HCT116 (cell line): ENCODE measurements at regions not wholly inside any gene's neighbourhood (a gene's known extent, or its start where the extent isn't known, plus 50 kb on each side); places are given as distances from the start of the nearest gene placed in this dataset.

Experiments used
- ATAC-seq: fragments of 200-7000 bp; cut with Tn5 transposase; 2 replicates; pipeline ENCODE4 v1.9.1; 2020; ENCODE audit warnings: mild to moderate bottlenecking, moderate library complexity
- BruUV-seq: library from RNA; stranded (reverse); fragments of 400-500 nt; replicated peaks from 2 replicates; lab custom pipeline; 2021; lab: Mats Ljungman, UMichigan
- CTCF ChIA-PET: fragments of 300-600 bp; sonication (Branson Sonifier 250); formaldehyde crosslinking; loops from one replicate; lab custom pipeline; 2021; ENCODE audit warnings: antibody characterized with exemption; lab: Charles Lee
- POLR2A ChIA-PET: fragments of 300-600, 350-600 bp; sonication (Branson Sonifier 250); formaldehyde crosslinking; loops from one replicate; lab custom pipeline; 2021; ENCODE audit warnings: antibody characterized with exemption; lab: Charles Lee
- RAD21 ChIA-PET, 2 experiments: fragments of 300-600 bp; sonication (Branson Sonifier 250); formaldehyde crosslinking; loops; one replicate each; lab custom pipeline; 2023; ENCODE audit warnings: low total read pairs in 2 of 2; ENCODE audit not compliant: uncharacterized antibody in 2 of 2, unreplicated experiment in 2 of 2, low non-redundant PET in 1 of 2; lab: Charles Lee
- DNase-seq: peaks from one replicate; pipeline ENCODE4 v3.0.0-alpha.2; 2010; ENCODE audit warnings: low read depth, low spot score
- H2AFZ ChIP-seq: fragments of 200-600 bp; shearing (Covaris generic), sonication (generic); 2 replicates; pipeline ENCODE4 v1.6.1; 2017; ENCODE audit warnings: low read depth, mixed run types, mixed read lengths, antibody characterized with exemption, low read length; ENCODE audit not compliant: poor library complexity, severe bottlenecking
- H3K27ac ChIP-seq: 2 replicates; pipeline ENCODE4 v1.5.1; 2012; ENCODE audit warnings: low read depth, low read length
- H3K27me3 ChIP-seq: fragments of 200-600 bp; sonication (generic); 2 replicates; pipeline ENCODE4 v1.6.1; 2016; ENCODE audit warnings: mixed run types, low read length, mixed read lengths; ENCODE audit not compliant: insufficient read depth
- H3K36me3 ChIP-seq, 2 experiments: fragments of 200-500 bp in 1 of 2; fragments of 200-600 bp in 1 of 2; sonication (Bioruptor generic) in 1 of 2; sonication (generic) in 1 of 2; 2 replicates each; pipeline versions ENCODE4 v1.5.1 to v1.6.1; 2014 to 2016; ENCODE audit warnings: low read length in 2 of 2, inconsistent platforms in 1 of 2, mixed read lengths in 1 of 2, mixed run types in 1 of 2; ENCODE audit not compliant: insufficient read depth in 2 of 2, control insufficient read depth in 1 of 2
- H3K4me1 ChIP-seq, 2 experiments: fragments of 200-600 bp in 1 of 2; sonication (generic) in 1 of 2; 2 replicates each; pipeline versions ENCODE4 v1.5.1 to v1.6.1; 2012 to 2017; ENCODE audit warnings: low read length in 2 of 2, inconsistent platforms in 1 of 2, mild to moderate bottlenecking in 1 of 2, mixed read lengths in 1 of 2, mixed run types in 1 of 2, moderate library complexity in 1 of 2; ENCODE audit not compliant: insufficient read depth in 2 of 2, control insufficient read depth in 1 of 2
- H3K4me2 ChIP-seq: fragments of 200-600 bp; sonication (generic); 2 replicates; pipeline ENCODE4 v1.6.1; 2017; ENCODE audit warnings: mixed run types, low read length, mixed read lengths
- H3K4me3 ChIP-seq, 2 experiments: fragments of 200-600 bp in 1 of 2; sonication (generic) in 1 of 2; replicated peaks in 1 of 2; 2 replicates each; pipeline ENCODE4 v1.5.1; 2011 to 2016; ENCODE audit warnings: low read length in 2 of 2, control low read depth in 1 of 2, low read depth in 1 of 2, mild to moderate bottlenecking in 1 of 2, mixed read lengths in 1 of 2, mixed run types in 1 of 2
- H3K79me2 ChIP-seq: fragments of 200-600 bp; sonication (generic); 2 replicates; pipeline ENCODE4 v1.6.1; 2017; ENCODE audit warnings: mild to moderate bottlenecking, mixed run types, low read length, moderate library complexity, mixed read lengths; ENCODE audit not compliant: insufficient read depth
- H3K9ac ChIP-seq: fragments of 200-600 bp; sonication (generic); 2 replicates; pipeline ENCODE4 v1.6.1; 2016; ENCODE audit warnings: low read length, mixed read lengths
- H3K9me2 ChIP-seq: fragments of 200-600 bp; sonication (generic), shearing (Covaris generic); 2 replicates; pipeline ENCODE4 v1.6.1; 2017; ENCODE audit warnings: mixed run types, mild to moderate bottlenecking, moderate library complexity; ENCODE audit not compliant: insufficient read depth
- H3K9me3 ChIP-seq, 2 experiments: fragments of 200-500 bp in 1 of 2; fragments of 200-600 bp in 1 of 2; sonication (Bioruptor generic) in 1 of 2; sonication (generic) in 1 of 2; 2 replicates each; pipeline ENCODE4 v1.6.1; 2014 to 2017; ENCODE audit warnings: low read length in 2 of 2, mixed read lengths in 2 of 2, inconsistent platforms in 1 of 2, low read depth in 1 of 2, mild to moderate bottlenecking in 1 of 2, mixed run types in 1 of 2, moderate library complexity in 1 of 2; ENCODE audit not compliant: control insufficient read depth in 1 of 2, insufficient read depth in 1 of 2
- H4K20me1 ChIP-seq: fragments of 200-600 bp; sonication (generic), shearing (Covaris generic); 2 replicates; pipeline ENCODE4 v1.6.1; 2017; ENCODE audit warnings: mixed run types, mild to moderate bottlenecking, moderate library complexity; ENCODE audit not compliant: insufficient read depth
- EZH2 ChIP-seq: fragments of 200-600 bp; sonication (generic); IDR thresholded peaks from 2 replicates; pipeline ENCODE4 v1.6.1; 2017; ENCODE audit warnings: antibody characterized with exemption, mixed run types
- EZH2phosphoT487 ChIP-seq: fragments of 200-600 bp; IDR thresholded peaks from 2 replicates; pipeline ENCODE4 v1.6.1; 2018; ENCODE audit warnings: antibody characterized with exemption, borderline replicate concordance
- JUND ChIP-seq: IDR thresholded peaks from 2 replicates; pipeline ENCODE4 v1.6.1; 2012
- POLR2A ChIP-seq: IDR thresholded peaks from 2 replicates; pipeline ENCODE4 v1.7.0; 2011; ENCODE audit warnings: borderline replicate concordance; ENCODE audit not compliant: insufficient read depth, insufficient read length; ENCODE audit errors: extremely low read depth
- POLR2AphosphoS5 ChIP-seq: IDR thresholded peaks from 2 replicates; pipeline ENCODE4 v1.6.1; 2011; ENCODE audit warnings: mild to moderate bottlenecking, low read depth, low read length, moderate library complexity
- RAD21 ChIP-seq: IDR thresholded peaks from 2 replicates; pipeline ENCODE4 v1.6.1; 2012; ENCODE audit warnings: low read depth, mild to moderate bottlenecking
- SIN3A ChIP-seq: IDR thresholded peaks from 2 replicates; pipeline ENCODE4 v1.6.1; 2012; ENCODE audit warnings: low read depth
- SP1 ChIP-seq: IDR thresholded peaks from 2 replicates; pipeline ENCODE4 v1.6.1; 2012; ENCODE audit warnings: low read depth
- YY1 ChIP-seq: IDR thresholded peaks from 2 replicates; pipeline ENCODE4 v1.6.1; 2011; ENCODE audit warnings: low read length, low read depth, moderate library complexity, mild to moderate bottlenecking; ENCODE audit not compliant: insufficient replicate concordance; ENCODE audit errors: extremely low read depth
- ZNF274 ChIP-seq: fragments of 200-500 bp; sonication (Bioruptor generic); IDR thresholded peaks from 2 replicates; pipeline ENCODE4 v1.6.1; 2014; ENCODE audit warnings: mild to moderate bottlenecking, low read depth, low read length, inconsistent platforms
- intact Hi-C: fragments of 100-400 bp; cut with micrococcal nuclease; formaldehyde crosslinking; loops from 2 replicates; pipeline ENCODE4 v1.10.0; 2022
- TF ChIP-seq, protein P1 (sequence below): IDR thresholded peaks from 2 replicates; pipeline ENCODE4 v1.6.1; 2011; ENCODE audit warnings: mild to moderate bottlenecking, low read length, moderate library complexity; ENCODE audit not compliant: insufficient replicate concordance; ENCODE audit errors: extremely low read depth
- TF ChIP-seq, protein P2 (sequence below): IDR thresholded peaks from 2 replicates; pipeline ENCODE4 v1.6.1; 2012

DNA sequence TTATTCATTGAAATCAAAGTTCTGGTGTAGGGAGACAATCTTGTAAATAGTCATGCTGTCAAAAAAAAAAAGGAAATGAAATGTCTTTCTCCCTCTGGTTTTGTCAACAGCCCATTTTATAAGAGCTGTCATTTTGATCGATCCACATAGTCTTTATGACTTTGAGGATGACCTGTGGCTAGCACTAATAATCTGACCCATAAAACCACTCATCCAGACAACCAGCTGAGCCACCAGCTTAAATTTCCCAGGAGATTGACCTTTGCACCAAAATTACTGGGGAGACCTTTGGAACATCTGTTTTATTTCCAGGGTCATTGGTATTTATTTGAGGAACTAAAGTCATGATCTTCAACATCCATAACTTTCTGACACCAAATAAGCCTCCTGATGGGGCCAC, 98.5 kb upstream of the MME start:
- POLR2A ChIA-PET: no interaction called here
- Histone ChIP-seq H3K27ac (no peak overlapping the region), H3K9me3 (no peaks in the 10 kb centered on the region), H3K27me3 (no peaks in the 10 kb centered on the region), H3K4me2 (no peak overlapping the region), H3K4me1 (no peaks in the 10 kb centered on the region), H3K9me2 (no peaks in the 10 kb centered on the region), H3K4me3 (no peak overlapping the region), H2AFZ (no peak overlapping the region), H3K79me2 (no peaks in the 10 kb centered on the region), H4K20me1 (no peaks in the 10 kb centered on the region), H3K9ac (no peak overlapping the region), H3K36me3 (no peaks in the 10 kb centered on the region)
- ATAC-seq (no peak), DNase-seq (no peak)
- TF ChIP-seq JUND (no peak), POLR2AphosphoS5 (no peak), ZNF274 (no peak), YY1 (no peak), EZH2phosphoT487 (no peak), SIN3A (no peak), RAD21 (no peak)
- TF ChIP-seq, protein P1, sequence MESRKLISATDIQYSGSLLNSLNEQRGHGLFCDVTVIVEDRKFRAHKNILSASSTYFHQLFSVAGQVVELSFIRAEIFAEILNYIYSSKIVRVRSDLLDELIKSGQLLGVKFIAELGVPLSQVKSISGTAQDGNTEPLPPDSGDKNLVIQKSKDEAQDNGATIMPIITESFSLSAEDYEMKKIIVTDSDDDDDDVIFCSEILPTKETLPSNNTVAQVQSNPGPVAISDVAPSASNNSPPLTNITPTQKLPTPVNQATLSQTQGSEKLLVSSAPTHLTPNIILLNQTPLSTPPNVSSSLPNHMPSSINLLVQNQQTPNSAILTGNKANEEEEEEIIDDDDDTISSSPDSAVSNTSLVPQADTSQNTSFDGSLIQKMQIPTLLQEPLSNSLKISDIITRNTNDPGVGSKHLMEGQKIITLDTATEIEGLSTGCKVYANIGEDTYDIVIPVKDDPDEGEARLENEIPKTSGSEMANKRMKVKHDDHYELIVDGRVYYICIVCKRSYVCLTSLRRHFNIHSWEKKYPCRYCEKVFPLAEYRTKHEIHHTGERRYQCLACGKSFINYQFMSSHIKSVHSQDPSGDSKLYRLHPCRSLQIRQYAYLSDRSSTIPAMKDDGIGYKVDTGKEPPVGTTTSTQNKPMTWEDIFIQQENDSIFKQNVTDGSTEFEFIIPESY: no peak
- no TSS peak for BruUV-seq
- CTCF ChIA-PET: no interaction called here
- intact Hi-C loops: no loop called here
- RAD21 ChIA-PET: no interaction called here

DNA sequence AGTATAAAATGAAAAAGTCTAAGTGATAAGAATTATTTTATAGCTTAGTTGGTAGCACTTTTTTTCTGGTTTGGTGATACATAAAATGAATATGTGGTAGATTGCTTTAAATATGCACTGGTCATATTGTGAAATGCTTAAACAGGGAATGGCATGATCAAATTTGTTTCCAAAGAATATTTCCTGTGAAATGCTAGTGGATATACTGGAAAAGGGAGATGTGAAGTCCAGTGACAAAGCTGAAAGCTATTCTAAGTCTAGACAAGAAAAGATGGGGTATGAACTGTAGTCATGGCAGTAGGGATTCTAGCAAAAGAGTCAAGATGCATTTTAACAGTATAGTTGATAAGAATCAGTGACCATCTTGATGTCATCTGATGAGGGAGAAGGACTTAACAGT, 98.9 kb upstream of the MME start:
- TF ChIP-seq EZH2: no peak
- TF ChIP-seq POLR2A: no peak
- TF ChIP-seq, protein P2, sequence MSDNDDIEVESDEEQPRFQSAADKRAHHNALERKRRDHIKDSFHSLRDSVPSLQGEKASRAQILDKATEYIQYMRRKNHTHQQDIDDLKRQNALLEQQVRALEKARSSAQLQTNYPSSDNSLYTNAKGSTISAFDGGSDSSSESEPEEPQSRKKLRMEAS: no peak
- TF ChIP-seq, protein P1: no peak
- no peak for TF ChIP-seq SP1
- TF ChIP-seq EZH2phosphoT487: no peak
- no peaks in the 10 kb centered on the region for H3K27me3 ChIP-seq
- RAD21 ChIA-PET: no interaction called here
- POLR2A ChIA-PET: no interaction called here
- H3K27ac ChIP-seq: no peak overlapping the region
- no peak overlapping the region for H3K4me3 ChIP-seq
- H3K9ac ChIP-seq: no peak overlapping the region
- H3K4me1 ChIP-seq: no peaks in the 10 kb centered on the region
- no peak overlapping the region for H3K4me2 ChIP-seq
- ATAC-seq (no peak), DNase-seq (no peak)
- H3K36me3 ChIP-seq: no peaks in the 10 kb centered on the region
- intact Hi-C loops: no loop called here
- H3K79me2 ChIP-seq: no peaks in the 10 kb centered on the region
- no peaks in the 10 kb centered on the region for H3K9me2 ChIP-seq
- no peaks in the 10 kb centered on the region for H4K20me1 ChIP-seq
- H3K9me3 ChIP-seq: no peaks in the 10 kb centered on the region
- CTCF ChIA-PET: no interaction called here
- no TSS peak for BruUV-seq
- H2AFZ ChIP-seq: no peak overlapping the region
